Activated CD4-positive, alpha-beta T cell treated with anti-CD3 and anti-CD28 coated beads, Interleukin-2, amount 10 ng/mL, durations not matched to agents 24 days and 14 days (primary cell): ENCODE measurements at regions not wholly inside any gene's neighbourhood (a gene's known extent, or its start where the extent isn't known, plus 50 kb on each side); places are given as distances from the start of the nearest gene placed in this dataset.
"Not testable (repeated sequence)": the region's sequence is repeated elsewhere in the genome, so short reads cannot be mapped to it uniquely, and the experiment has no call there.

Experiments
- DNase-seq: peaks from one replicate; pipeline ENCODE4 v3.0.0; 2022
- H3K27ac Mint-ChIP-seq: one replicate; pipeline ENCODE4 v1.8.0; 2022; ENCODE audit warnings: mild to moderate bottlenecking, mixed read lengths
- H3K27me3 Mint-ChIP-seq: one replicate; pipeline ENCODE4 v1.8.0; 2022; ENCODE audit warnings: mixed read lengths
- H3K36me3 Mint-ChIP-seq: one replicate; pipeline ENCODE4 v1.8.0; 2022; ENCODE audit warnings: low read depth, mild to moderate bottlenecking, mixed read lengths
- H3K4me1 Mint-ChIP-seq: one replicate; pipeline ENCODE4 v1.8.0; 2021; ENCODE audit warnings: mixed read lengths
- H3K4me3 Mint-ChIP-seq: one replicate; pipeline ENCODE4 v1.8.0; 2022; ENCODE audit warnings: mild to moderate bottlenecking, moderate library complexity, mixed read lengths
- H3K9me3 Mint-ChIP-seq: one replicate; pipeline ENCODE4 v1.8.0; 2021; ENCODE audit warnings: mixed read lengths
- intact Hi-C: fragments of 100-400 bp; cut with micrococcal nuclease; formaldehyde crosslinking; loops from one replicate; pipeline ENCODE4 v1.15.1; 2023

- DNase-seq: no peak
- Mint-ChIP-seq H3K27me3 (peaks cover 2% of the 10 kb centered on the region), H3K36me3 (no peaks in the 10 kb centered on the region)
Observed at GRCh38 chr16:5216441-5217080, 119.0 kb upstream of the EEF2KMT start.

DNA sequence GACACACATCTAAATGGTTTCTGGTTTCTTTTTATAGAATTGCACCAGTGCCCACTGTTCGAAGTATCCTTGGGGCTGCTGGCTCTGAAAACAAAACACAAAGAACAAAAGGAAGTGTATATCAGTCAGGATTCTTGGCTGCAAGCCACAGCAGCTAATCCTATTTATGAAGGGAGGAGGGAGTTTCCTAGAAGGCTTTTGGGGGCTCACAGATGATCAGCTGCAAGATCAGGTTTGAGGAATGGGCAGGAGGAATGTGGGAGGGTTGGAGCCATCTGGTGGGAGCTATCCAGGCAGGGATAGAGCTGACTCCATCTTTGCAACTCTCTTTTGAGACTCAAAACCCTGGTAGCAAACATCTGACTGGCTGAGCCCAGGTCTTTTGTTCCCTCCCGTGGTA is 118.3 kb upstream of the EEF2KMT start:
- intact Hi-C loops: no loop called here
- no peak overlapping the region for H3K27ac Mint-ChIP-seq
- H3K4me3 Mint-ChIP-seq: no peak overlapping the region
- peaks cover 2% of the 10 kb centered on the region for H3K27me3 Mint-ChIP-seq
- no peaks in the 10 kb centered on the region for H3K9me3 Mint-ChIP-seq
- H3K4me1 Mint-ChIP-seq: no peaks in the 10 kb centered on the region
- DNase-seq: no peak
- H3K36me3 Mint-ChIP-seq: no peaks in the 10 kb centered on the region

More at GRCh38 chr16:5216441-5217080, 119.0 kb upstream of the EEF2KMT start:
- H3K27ac Mint-ChIP-seq: no peak overlapping the region
- H3K4me1 Mint-ChIP-seq: no peaks in the 10 kb centered on the region
- no peak overlapping the region for H3K4me3 Mint-ChIP-seq
- intact Hi-C loops: no loop called here
- no peaks in the 10 kb centered on the region for H3K9me3 Mint-ChIP-seq

- intact Hi-C loops: no loop called here
- H3K4me1 Mint-ChIP-seq: no peaks in the 10 kb centered on the region
- H3K4me3 Mint-ChIP-seq: no peak overlapping the region
- peaks cover 2% of the 10 kb centered on the region for H3K27me3 Mint-ChIP-seq
- no peak for DNase-seq
- H3K36me3 Mint-ChIP-seq: no peaks in the 10 kb centered on the region
- H3K9me3 Mint-ChIP-seq: no peaks in the 10 kb centered on the region
- H3K27ac Mint-ChIP-seq: no peak overlapping the region
Observed at GRCh38 chr16:5214466-5214865, 116.9 kb upstream of the EEF2KMT start.

GRCh38 chr16:5212501-5212900 is 114.9 kb upstream of the EEF2KMT start:
- H3K9me3 Mint-ChIP-seq, H3K4me1 Mint-ChIP-seq, H3K27me3 Mint-ChIP-seq, intact Hi-C loops, H3K36me3 Mint-ChIP-seq, H3K27ac Mint-ChIP-seq, H3K4me3 Mint-ChIP-seq, DNase-seq: not testable (repeated sequence)

DNA sequence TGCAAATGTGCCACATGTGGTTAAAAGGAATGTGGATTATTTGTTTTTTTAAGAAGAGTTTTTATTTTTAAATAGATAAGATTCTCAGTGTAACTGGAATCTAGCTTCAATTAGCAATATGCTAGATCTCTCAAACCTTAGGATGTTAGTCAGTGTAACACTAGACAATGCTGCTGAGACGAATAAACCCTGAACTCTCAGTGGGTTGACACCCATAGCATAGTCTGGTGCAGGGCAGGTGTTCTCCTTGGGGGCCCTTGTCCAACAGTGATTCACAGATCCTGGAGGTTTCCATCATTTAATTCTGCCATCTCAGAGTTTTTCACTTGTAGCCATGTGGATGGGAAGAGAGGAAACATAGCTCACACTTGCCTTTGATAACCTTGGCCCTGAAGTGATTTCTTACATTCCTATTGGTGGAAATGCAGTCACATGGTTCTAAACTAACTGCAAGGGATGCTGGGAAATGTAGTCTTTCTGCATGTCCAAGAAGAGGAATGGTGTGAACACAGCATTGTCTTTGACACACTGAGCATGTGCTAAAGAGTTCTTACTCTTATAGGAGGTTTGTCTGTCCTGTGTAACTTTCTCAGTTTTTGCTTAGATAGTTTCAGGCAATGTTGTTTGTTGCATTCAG is 110.4 kb upstream of the EEF2KMT start:
- intact Hi-C loops: not testable (repeated sequence)

DNA sequence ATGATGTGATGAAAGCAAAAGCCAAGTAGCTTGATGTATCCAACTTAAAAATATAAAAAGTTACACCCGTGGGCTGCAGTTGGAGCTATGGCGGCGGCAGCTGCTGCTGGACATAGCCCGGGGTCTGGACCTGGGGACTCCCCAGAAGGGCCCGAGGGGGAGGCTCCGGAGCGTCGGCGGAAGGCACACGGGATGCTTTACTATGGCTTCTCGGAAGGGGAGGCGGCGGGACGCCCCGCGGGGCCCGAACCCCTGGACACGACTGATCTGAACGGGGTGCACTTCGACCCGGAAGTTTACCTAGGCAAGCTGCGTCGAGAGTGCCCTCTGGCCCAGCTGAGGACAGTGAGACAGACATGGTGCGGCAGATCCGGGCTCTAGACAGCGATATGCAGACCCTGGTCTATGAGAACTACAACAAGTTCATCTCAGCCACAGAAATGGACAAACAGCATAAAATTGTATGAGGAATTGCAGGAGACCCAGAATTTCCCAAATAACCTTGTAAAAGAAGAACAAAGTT is 109.5 kb upstream of the EEF2KMT start:
- intact Hi-C loops: no loop called here
- Mint-ChIP-seq H3K36me3 (no peaks in the 10 kb centered on the region), H3K4me3 (no peak overlapping the region), H3K9me3 (no peaks in the 10 kb centered on the region), H3K27ac (no peak overlapping the region), H3K27me3 (no peaks in the 10 kb centered on the region), H3K4me1 (no peaks in the 10 kb centered on the region)
- no peak for DNase-seq

More for the DNA sequence above, 110.4 kb upstream of the EEF2KMT start:
- not testable (repeated sequence) for H3K4me1 Mint-ChIP-seq, H3K4me3 Mint-ChIP-seq, H3K9me3 Mint-ChIP-seq, H3K36me3 Mint-ChIP-seq, H3K27ac Mint-ChIP-seq, DNase-seq, H3K27me3 Mint-ChIP-seq

GRCh38 chr16:5206331-5206990 is 108.9 kb upstream of the EEF2KMT start:
- Mint-ChIP-seq H3K27me3 (no peaks in the 10 kb centered on the region), H3K4me3 (no peak overlapping the region), H3K9me3 (no peaks in the 10 kb centered on the region), H3K36me3 (no peaks in the 10 kb centered on the region), H3K27ac (no peak overlapping the region), H3K4me1 (no peaks in the 10 kb centered on the region)
- intact Hi-C loops: no loop called here
- DNase-seq: no peak

DNA sequence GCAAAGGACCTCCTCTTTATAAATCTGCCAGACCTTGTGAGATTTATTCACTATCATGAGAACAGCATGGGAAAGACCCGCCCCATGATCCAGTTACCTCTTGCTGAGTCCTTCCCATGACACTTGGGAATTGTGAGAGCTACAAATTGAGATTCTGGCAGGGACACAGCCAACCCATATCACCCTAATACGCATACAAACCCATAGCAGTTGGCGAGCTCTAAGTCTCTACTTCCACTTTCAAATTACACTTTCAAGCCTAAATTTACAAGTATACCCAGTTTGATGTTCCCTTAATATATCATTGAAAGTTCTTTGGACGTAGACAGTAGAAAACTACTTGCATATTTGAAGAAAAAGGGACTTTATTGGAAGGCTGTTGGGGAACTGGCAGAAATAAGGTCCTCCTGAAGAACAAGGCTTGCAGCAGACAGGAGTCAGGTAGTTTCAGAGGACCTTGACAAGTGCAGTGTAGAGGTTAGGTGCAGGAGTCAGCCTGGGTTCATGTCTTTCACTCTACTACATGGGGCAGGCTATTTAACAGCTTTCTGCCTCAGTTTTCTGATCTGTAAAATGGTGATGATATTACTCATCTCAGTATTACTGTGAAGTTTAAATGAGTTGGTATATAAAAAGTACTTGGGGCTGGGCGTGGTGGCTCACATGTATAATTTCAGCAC is 107.9 kb upstream of the EEF2KMT start:
- intact Hi-C loops: no loop called here
- H3K9me3 Mint-ChIP-seq: no peaks in the 10 kb centered on the region
- no peaks in the 10 kb centered on the region for H3K36me3 Mint-ChIP-seq
- H3K4me3 Mint-ChIP-seq: no peak overlapping the region
- H3K4me1 Mint-ChIP-seq: no peaks in the 10 kb centered on the region
- no peak for DNase-seq
- H3K27me3 Mint-ChIP-seq: no peaks in the 10 kb centered on the region
- H3K27ac Mint-ChIP-seq: no peak overlapping the region

- DNase-seq, H3K36me3 Mint-ChIP-seq, H3K27me3 Mint-ChIP-seq, H3K4me3 Mint-ChIP-seq, H3K9me3 Mint-ChIP-seq, H3K4me1 Mint-ChIP-seq, H3K27ac Mint-ChIP-seq, intact Hi-C loops: not testable (repeated sequence)
Observed at GRCh38 chr16:5203675-5204074, 106.1 kb upstream of the EEF2KMT start.

DNA sequence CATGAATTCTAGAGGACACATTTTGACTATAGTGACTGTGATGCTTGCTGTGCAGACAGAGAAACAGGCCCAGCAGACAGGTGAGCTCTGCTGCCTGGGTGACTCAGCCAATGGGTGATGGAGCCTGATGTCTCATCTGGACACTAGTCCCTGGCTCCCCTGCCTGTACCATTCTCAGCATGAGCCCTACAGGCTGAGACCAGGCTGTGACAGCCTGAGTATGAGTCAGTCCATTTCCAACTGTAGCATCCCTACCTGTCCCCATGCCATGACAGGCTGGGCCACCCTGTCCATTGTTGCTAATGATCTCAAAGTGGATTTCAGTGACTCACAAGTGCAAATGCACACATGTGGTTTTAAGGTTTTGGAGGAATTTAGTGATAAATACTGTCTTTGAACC is 102.5 kb upstream of the EEF2KMT start:
- H3K27ac Mint-ChIP-seq: no peak overlapping the region
- no peak for DNase-seq
- no peaks in the 10 kb centered on the region for H3K4me1 Mint-ChIP-seq
- no peak overlapping the region for H3K4me3 Mint-ChIP-seq
- no peaks in the 10 kb centered on the region for H3K9me3 Mint-ChIP-seq
- no peaks in the 10 kb centered on the region for H3K27me3 Mint-ChIP-seq
- intact Hi-C loops: no loop called here
- no peaks in the 10 kb centered on the region for H3K36me3 Mint-ChIP-seq

DNA sequence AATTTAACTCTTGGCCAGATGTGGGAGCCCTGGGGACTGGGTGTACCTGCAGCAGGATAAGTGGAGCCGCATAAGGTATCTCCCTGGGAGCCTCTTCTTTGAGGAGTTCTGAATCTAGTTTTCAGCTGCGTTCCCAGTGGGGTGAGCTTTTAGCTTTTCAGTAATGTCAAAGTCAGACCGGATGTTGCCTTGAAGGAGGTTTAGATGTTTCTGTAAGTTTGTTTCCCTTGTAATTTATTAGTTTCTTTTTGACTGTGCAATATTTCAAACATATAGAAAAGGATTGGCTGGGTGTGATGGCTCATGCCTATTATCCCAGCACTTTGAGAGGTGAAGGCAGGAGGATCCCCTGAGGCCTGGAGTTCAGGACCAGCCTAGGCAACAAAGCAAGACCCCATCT is 98.6 kb upstream of the EEF2KMT start:
- intact Hi-C loops: no loop called here
- Mint-ChIP-seq H3K4me1 (no peaks in the 10 kb centered on the region), H3K27me3 (no peaks in the 10 kb centered on the region), H3K9me3 (no peaks in the 10 kb centered on the region), H3K36me3 (no peaks in the 10 kb centered on the region), H3K27ac (no peak overlapping the region), H3K4me3 (no peak overlapping the region)
- no peak for DNase-seq

DNA sequence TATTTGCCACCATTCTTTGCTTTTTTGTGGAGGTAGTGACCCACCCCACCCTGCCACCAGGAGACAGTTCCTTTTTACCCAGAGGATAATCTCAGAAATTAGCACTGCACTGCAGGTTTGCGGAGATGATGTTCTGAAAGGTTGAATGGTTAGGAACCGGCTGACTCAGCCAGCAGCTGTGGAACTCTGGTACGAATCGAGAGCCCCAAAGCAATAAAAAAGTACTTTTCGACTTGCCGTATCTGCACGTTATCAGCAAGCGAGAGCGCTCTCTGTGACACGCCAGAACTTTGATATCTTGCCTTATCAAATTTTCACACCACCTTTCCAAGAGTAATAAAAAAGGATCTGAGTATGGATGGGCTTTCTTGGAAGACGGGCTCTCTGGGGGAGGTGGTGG is 96.3 kb upstream of the EEF2KMT start:
- Mint-ChIP-seq H3K4me1 (no peaks in the 10 kb centered on the region), H3K4me3 (no peak overlapping the region), H3K9me3 (no peaks in the 10 kb centered on the region), H3K27ac (no peak overlapping the region), H3K36me3 (no peaks in the 10 kb centered on the region), H3K27me3 (no peaks in the 10 kb centered on the region)
- intact Hi-C loops: no loop called here
- DNase-seq: no peak

DNA sequence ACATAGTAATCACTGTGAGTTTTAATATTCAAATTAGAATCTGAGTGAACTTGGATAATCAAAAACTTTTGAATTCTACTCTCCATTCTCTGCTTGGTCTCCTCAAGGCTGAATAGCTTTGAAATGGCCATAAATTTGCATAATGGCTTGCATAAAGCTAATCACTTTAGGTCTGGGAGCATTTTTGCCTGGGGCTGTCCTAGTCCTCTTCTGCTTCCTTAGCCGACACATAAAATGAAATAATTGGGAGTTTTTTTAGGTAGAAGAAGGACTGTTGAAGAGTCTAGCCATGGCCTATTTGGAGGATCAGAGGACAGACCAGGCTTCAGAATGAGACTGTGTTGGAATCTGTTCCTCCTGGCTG is 91.4 kb upstream of the EEF2KMT start:
- no peak for DNase-seq
- H3K27me3 Mint-ChIP-seq: no peaks in the 10 kb centered on the region
- no peak overlapping the region for H3K4me3 Mint-ChIP-seq
- H3K9me3 Mint-ChIP-seq: no peaks in the 10 kb centered on the region
- H3K4me1 Mint-ChIP-seq: no peaks in the 10 kb centered on the region
- intact Hi-C loops: no loop called here
- no peak overlapping the region for H3K27ac Mint-ChIP-seq
- no peaks in the 10 kb centered on the region for H3K36me3 Mint-ChIP-seq

DNA sequence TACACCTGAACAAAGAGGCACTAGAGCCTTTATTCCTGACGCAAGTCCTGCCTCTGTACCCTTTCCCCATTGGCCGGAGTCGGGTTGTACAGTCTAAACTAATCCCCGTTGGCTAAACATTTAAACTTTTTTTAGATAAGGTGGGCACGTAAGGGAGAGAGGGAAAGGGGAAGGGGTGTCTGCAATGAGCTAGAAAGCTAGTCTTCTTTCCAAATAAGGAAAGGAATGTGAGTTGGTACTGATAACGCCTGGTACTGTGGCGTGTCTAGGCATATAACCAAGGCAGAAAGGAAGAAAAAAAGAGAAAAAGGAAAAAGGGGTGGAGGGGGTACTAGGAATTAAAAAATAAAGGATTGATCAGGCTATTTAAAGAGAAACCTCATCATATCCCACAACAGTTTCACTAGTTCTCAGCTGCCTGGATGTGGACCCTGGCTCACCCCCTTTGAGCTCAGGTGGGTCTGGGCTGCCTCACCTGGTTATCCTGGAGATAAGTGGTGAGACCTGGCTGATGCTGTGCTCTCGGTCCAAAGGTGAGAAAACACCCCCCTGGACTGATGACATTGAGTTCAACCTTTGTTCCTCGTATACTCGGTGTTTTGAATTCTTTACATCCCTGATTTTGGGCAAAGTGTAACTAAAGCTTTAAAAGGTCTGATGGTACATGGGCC is 90.9 kb upstream of the EEF2KMT start:
- intact Hi-C loops: no loop called here

More for the DNA sequence above, 90.9 kb upstream of the EEF2KMT start:
- Mint-ChIP-seq H3K4me1 (no peaks in the 10 kb centered on the region), H3K9me3 (no peaks in the 10 kb centered on the region), H3K4me3 (no peak overlapping the region), H3K36me3 (no peaks in the 10 kb centered on the region), H3K27me3 (no peaks in the 10 kb centered on the region), H3K27ac (no peak overlapping the region)
- DNase-seq: no peak
